ENCODE measurements at regions not wholly inside any gene's neighbourhood (a gene's known extent, or its start where the extent isn't known, plus 50 kb on each side); places are given as distances from the start of the nearest gene placed in this dataset.

- TF ChIP-seq POLR2A (IDR thresholded peaks at IDR 0.05) (no peak), CTCF (IDR thresholded peaks at IDR 0.05) (no peak)
- H3K36me3 ChIP-seq, result no peaks in the 10 kb centered on the region
- no peak overlapping the region for H3K27ac ChIP-seq
- intact Hi-C loops (cut with DNase I), result loop anchor here in 1 of 2 donors (10.0 kb wide), 1 partner anchor 358 kb away; no protein-coding TSS in a partner anchor
- no peak overlapping the region for H3K4me3 ChIP-seq
- H3K9me3 ChIP-seq, result no peaks in the 10 kb centered on the region
- no peaks in the 10 kb centered on the region for H3K27me3 ChIP-seq
- DNase-seq (no peak), ATAC-seq (no peak)
- H3K4me1 ChIP-seq, result no peaks in the 10 kb centered on the region
- WGBS (ENCODE audit: insufficient coverage, low coverage, low lambda C conversion rate, missing lambda C conversion rate), result 86% methylated on average over 3 of the region's 4 CpGs
These were observed 277.1 kb upstream of the UMPS start for GRCh38 chr3:124453189-124453588.

GRCh38 chr3:124455891-124456290 is 274.4 kb upstream of the UMPS start:
- DNase-seq (no peak), ATAC-seq (no peak)
- H3K27me3 ChIP-seq, result no peaks in the 10 kb centered on the region
- intact Hi-C loops (cut with DNase I), result loop anchor here in 1 of 2 donors (10.0 kb wide), 1 partner anchor 361 kb away; no protein-coding TSS in a partner anchor
- no peak overlapping the region for H3K27ac ChIP-seq
- no peak overlapping the region for H3K4me3 ChIP-seq
- peaks cover 0 to 2% (median 0%) of the 10 kb centered on the region in 4 donors for H3K4me1 ChIP-seq
- TF ChIP-seq CTCF (IDR thresholded peaks at IDR 0.05) (no peak), POLR2A (IDR thresholded peaks at IDR 0.05) (no peak)
- H3K9me3 ChIP-seq, result no peaks in the 10 kb centered on the region
- no peaks in the 10 kb centered on the region for H3K36me3 ChIP-seq

GRCh38 chr3:124456506-124456905 is 273.7 kb upstream of the UMPS start:
- ATAC-seq, result no peak
- intact Hi-C loops (cut with DNase I), result loop anchor here in 1 of 2 donors (10.0 kb wide), 1 partner anchor 362 kb away; no protein-coding TSS in a partner anchor
- no peak for TF ChIP-seq CTCF (IDR thresholded peaks at IDR 0.05)
- no peak for TF ChIP-seq POLR2A (IDR thresholded peaks at IDR 0.05)
- Histone ChIP-seq H3K4me1 (peaks cover 0 to 8% (median 0%) of the 10 kb centered on the region in 4 donors), H3K4me3 (no peak overlapping the region), H3K27ac (no peak overlapping the region), H3K9me3 (no peaks in the 10 kb centered on the region), H3K36me3 (no peaks in the 10 kb centered on the region), H3K27me3 (no peaks in the 10 kb centered on the region)
- DNase-seq, result no peak
- 87% methylated on average over 11 of the region's 11 CpGs for WGBS (ENCODE audit: insufficient coverage, low coverage, low lambda C conversion rate, missing lambda C conversion rate)

- H3K9me3 ChIP-seq, result no peaks in the 10 kb centered on the region
- ATAC-seq (no peak), DNase-seq (no peak)
- no peak overlapping the region for H3K27ac ChIP-seq
- no peak overlapping the region for H3K4me3 ChIP-seq
- intact Hi-C loops (cut with DNase I), result loop anchor here in 1 of 2 donors (10.0 kb wide), 1 partner anchor 365 kb away; no protein-coding TSS in a partner anchor
- H3K36me3 ChIP-seq, result no peaks in the 10 kb centered on the region
- 100% methylated on average over 2 of the region's 2 CpGs for WGBS (ENCODE audit: insufficient coverage, low coverage, low lambda C conversion rate, missing lambda C conversion rate)
- H3K27me3 ChIP-seq, result no peaks in the 10 kb centered on the region
- TF ChIP-seq CTCF (IDR thresholded peaks at IDR 0.05) (no peak), POLR2A (IDR thresholded peaks at IDR 0.05) (no peak)
- H3K4me1 ChIP-seq, result peaks cover 0 to 21% (median 0%) of the 10 kb centered on the region in 4 donors
These were observed 270.6 kb upstream of the UMPS start for GRCh38 chr3:124459678-124460077.

GRCh38 chr3:124461126-124461525 is 269.1 kb upstream of the UMPS start:
- intact Hi-C loops (cut with DNase I), result no loop called here
- H3K36me3 ChIP-seq, result no peaks in the 10 kb centered on the region
- no peaks in the 10 kb centered on the region for H3K9me3 ChIP-seq
- H3K27me3 ChIP-seq, result no peaks in the 10 kb centered on the region
- H3K27ac ChIP-seq, result no peak overlapping the region
- ATAC-seq (no peak), DNase-seq (no peak)
- H3K4me3 ChIP-seq, result no peak overlapping the region
- 96% methylated on average over 2 of the region's 2 CpGs for WGBS (ENCODE audit: insufficient coverage, low coverage, low lambda C conversion rate, missing lambda C conversion rate)
- peaks cover 0 to 21% (median 0%) of the 10 kb centered on the region in 4 donors for H3K4me1 ChIP-seq
- TF ChIP-seq POLR2A (IDR thresholded peaks at IDR 0.05) (no peak), CTCF (IDR thresholded peaks at IDR 0.05) (no peak)

Data from right lobe of liver (tissue), 6 donors.